AG08395 (cell line): ENCODE measurements at regions not wholly inside any gene's neighbourhood (a gene's known extent, or its start where the extent isn't known, plus 50 kb on each side); places are given as distances from the start of the nearest gene placed in this dataset.
"Not testable (repeated sequence)": the region's sequence is repeated elsewhere in the genome, so short reads cannot be mapped to it uniquely, and the experiment has no call there.

ENCODE experiments used
- DNase-seq: peaks from one replicate; pipeline ENCODE4 v3.0.0; 2012; ENCODE audit warnings: mixed read lengths, low spot score

- no peak for DNase-seq
Measured at GRCh38 chr7:25454562-25455041, 226.3 kb upstream of the NPVF start.

DNA sequence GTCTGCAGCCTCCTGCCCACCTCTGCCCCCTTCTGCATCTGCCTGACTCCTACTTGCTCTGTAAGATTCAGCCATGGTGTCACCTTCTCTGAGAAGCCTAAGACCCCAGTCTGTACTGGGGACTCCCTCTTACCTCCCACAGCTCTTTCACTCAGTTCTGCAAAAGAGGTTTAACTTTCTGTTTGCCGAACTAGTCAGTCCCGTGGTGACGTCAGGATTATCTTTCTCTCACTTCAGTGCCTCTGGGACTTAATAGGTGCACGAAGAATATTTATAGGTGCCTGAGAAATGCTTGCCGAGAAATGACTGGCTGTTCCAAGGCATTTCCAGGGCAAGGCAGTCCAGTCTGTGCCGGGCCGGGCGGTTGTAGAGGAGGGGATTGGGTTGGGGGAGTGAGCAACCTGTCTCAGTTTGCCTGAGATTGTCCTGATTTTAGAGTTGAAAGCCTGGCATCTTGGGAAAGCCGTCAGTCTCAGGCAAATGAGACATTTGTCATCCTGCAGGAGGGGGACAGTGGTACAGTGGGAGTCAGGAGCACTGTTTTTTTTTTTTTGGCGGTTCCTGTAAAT lies 227.5 kb upstream of the NPVF start:
- DNase-seq: no peak

GRCh38 chr7:25456467-25457171 lies 228.3 kb upstream of the NPVF start:
- no peak for DNase-seq

- DNase-seq: no peak
Measured at GRCh38 chr7:25459057-25459456, 230.8 kb upstream of the NPVF start.

- no peak for DNase-seq
Measured at GRCh38 chr7:25460433-25460832, 232.1 kb upstream of the NPVF start.

- DNase-seq: no peak
Measured at GRCh38 chr7:25469669-25470068, 241.4 kb upstream of the NPVF start.

GRCh38 chr7:25476863-25477499 lies 248.7 kb upstream of the NPVF start:
- no peak for DNase-seq

- DNase-seq: not testable (repeated sequence)
Measured at GRCh38 chr7:25478221-25478620, 249.9 kb upstream of the NPVF start.

DNA sequence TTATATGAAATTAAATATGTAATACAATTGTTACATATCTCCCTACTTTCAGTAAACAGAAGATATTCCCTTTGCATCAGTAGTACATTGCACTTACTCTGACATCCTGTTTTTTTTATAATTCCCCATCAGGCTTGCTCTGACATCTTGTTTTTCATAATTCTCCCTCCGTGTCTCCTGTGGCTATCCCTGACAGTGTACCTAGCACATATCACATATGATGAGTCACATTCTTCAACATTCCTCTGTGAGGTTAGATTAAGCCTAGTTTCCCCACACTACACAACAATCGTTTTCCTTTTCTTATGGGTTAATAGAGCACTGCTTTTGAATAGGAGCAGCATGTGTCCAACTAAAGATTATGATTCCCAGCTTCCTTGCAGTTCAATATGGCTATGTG lies 250.6 kb upstream of the NPVF start:
- DNase-seq: no peak

GRCh38 chr7:25481891-25482290 lies 253.6 kb upstream of the NPVF start:
- no peak for DNase-seq

- no peak for DNase-seq
Measured at GRCh38 chr7:25482631-25483030, 254.3 kb upstream of the NPVF start.

DNA sequence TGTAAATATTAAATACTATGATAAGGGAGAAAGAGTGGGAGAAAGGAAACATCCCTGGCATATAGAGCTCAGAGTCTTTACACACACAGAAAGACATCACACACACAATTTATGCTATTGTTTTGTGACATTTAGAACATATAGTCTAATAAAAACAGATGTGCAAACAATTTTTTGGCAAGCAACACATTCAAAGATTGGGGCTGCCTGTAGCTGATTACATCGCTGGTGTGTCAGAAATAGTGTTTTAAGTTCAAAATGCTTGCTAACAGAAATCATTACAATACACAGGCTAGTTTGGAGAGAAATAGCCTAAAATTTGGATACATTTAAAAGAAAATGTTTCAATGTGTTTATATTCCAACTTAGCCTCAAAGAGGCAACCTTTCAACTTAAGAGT lies 256.7 kb upstream of the NPVF start:
- DNase-seq: no peak

DNA sequence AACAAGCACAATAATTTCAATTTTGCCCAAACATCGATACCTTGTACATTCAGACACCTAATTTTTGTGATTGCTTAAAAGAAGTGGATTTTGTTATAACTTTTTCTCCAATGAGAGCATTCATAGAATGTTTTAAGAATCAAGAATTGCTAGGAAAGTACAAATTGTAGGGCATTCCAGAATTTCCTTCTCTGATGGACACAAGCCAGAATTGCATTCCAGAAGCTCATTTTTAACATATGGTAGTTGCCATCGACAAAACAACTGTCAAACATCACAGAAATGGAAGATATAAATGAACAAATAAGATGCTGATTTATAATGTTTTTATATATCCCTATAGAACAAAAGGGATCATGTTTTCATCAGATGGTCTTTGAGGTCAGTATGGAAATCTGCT lies 258.4 kb upstream of the NPVF start:
- DNase-seq: no peak

- no peak for DNase-seq
Measured at GRCh38 chr7:25493805-25494366, 265.6 kb upstream of the NPVF start.

- DNase-seq: no peak
Measured at GRCh38 chr7:25494896-25495295, 266.6 kb upstream of the NPVF start.

DNA sequence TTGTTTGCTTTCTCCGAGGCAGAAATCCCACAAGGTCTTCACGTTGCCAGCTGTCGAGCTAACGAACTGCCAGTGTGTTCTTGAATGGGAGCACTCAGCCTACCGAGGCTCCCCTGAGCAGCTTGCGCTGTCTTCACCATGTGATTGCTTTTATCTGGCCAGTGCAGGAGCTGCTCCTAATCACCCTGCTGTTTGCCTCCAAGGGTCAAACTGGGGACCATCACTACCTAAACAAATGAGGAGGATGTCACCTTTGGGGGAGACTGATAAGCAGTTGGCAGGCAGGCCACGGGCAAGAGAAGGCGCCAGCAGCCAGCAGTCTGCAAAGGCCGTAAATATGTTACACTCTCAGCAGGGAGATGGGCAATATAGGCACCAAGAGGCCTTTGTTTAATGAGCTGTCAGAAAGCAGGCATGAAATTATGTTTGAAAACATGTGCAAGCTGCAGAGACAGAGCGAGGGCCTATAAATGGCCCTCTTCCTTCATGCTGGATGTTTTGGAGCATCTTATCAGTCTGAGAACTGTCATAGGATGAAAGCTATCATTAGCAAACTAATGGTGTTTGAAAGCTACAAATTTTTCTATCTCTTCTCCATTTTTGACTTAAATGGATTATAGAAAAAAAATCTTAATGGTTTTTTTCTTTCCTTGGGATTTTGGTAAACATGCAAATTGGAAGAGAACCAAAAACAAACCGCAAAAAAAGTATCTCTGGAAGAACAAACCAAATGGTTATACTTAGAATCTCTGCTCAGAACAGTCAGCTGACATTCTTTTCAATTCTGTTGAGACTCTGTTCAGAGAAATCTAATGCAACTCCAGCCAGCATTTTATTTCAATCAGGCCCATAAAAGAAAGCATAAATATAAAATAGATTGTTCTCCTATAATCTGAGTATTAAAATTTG lies 267.3 kb upstream of the NPVF start:
- no peak for DNase-seq

DNA sequence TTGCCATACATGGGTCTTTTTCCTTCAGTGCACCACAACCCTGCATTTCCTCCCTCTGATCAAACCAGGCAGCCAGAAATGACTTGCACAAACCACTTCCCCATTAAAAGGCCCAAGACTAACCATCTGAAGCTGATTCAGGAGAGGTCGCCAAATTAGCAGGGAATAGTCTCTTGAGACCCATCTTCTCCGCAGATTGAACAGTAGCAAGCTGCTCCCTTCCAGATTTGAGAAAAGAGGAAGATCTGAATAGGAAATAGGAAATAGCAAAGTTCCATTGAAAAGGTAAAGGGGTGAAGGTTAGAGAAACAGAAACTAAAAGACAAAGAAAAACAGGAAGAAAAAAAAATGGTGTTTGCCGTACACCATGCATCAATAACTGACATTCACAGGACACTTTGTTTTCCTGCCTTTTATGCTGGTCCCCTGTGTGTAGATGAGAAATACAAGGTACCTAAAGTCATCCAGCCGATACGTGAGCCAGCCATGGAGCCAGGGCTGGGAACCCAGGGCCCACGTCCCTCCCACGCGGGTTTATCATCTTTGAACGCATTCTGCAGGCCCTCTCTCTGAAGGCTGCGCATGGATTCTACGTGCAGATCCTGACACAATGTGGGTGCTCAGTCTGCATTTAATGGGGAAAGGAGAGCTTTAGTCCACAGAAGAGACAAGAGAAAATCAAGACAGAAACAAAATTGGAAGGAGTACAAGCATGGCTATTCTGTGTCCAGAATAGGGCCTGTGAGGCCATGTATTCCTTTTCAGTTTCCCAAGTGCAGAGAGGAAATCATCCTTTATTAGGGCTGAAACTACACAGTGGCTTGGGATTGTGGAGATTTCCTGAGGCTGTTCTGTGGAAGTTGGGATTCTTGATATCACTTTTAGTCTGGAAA lies 268.4 kb upstream of the NPVF start:
- no peak for DNase-seq

- no peak for DNase-seq
Measured at GRCh38 chr7:25500393-25500921, 272.2 kb upstream of the NPVF start.

GRCh38 chr7:25503306-25503705 lies 275.0 kb upstream of the NPVF start:
- DNase-seq: no peak

- DNase-seq: no peak
Measured at GRCh38 chr7:25512061-25512687, 283.9 kb upstream of the NPVF start.
